Mucosa of rectum (tissue), 2 donors: ENCODE measurements at regions not wholly inside any gene's neighbourhood (a gene's known extent, or its start where the extent isn't known, plus 50 kb on each side); places are given as distances from the start of the nearest gene placed in this dataset.

Source experiments
- H3K27ac ChIP-seq, 2 donors: one replicate each; pipeline ENCODE4 v1.7.0; 2013; ENCODE audit warnings: inconsistent platforms in 2 of 2, low read depth in 2 of 2, low read length in 2 of 2
- H3K27me3 ChIP-seq, 2 donors: one replicate each; pipeline ENCODE4 v1.7.0; 2013; ENCODE audit warnings: low read length in 2 of 2; ENCODE audit not compliant: control insufficient read depth in 2 of 2, insufficient read depth in 2 of 2
- H3K36me3 ChIP-seq, 2 donors: one replicate each; pipeline ENCODE4 v1.7.0; 2013; ENCODE audit warnings: low read length in 2 of 2; ENCODE audit not compliant: control insufficient read depth in 2 of 2, insufficient read depth in 2 of 2
- H3K4me1 ChIP-seq, 2 donors: one replicate each; pipeline ENCODE4 v1.7.0; 2013; ENCODE audit warnings: low read length in 2 of 2, mild to moderate bottlenecking in 1 of 2; ENCODE audit not compliant: control insufficient read depth in 2 of 2, insufficient read depth in 2 of 2
- H3K4me3 ChIP-seq, 2 donors: one replicate each; pipeline ENCODE4 v1.7.0; 2013; ENCODE audit warnings: low read length in 2 of 2
- H3K9ac ChIP-seq, 2 donors: one replicate each; pipeline ENCODE4 v1.7.0; 2013; ENCODE audit warnings: low read length in 2 of 2, low read depth in 1 of 2, mild to moderate bottlenecking in 1 of 2
- H3K9me3 ChIP-seq, 2 donors: one replicate each; pipeline ENCODE4 v1.7.0; 2013; ENCODE audit warnings: low read length in 2 of 2; ENCODE audit not compliant: control insufficient read depth in 2 of 2
- donor health status: healthy.
- donor health status: Normal muscosa, but diverticular disease.

- no peaks in the 10 kb centered on the region for H3K9me3 ChIP-seq
- no peak overlapping the region for H3K4me3 ChIP-seq
- H3K9ac ChIP-seq: no peak overlapping the region
- H3K4me1 ChIP-seq: no peaks in the 10 kb centered on the region
- H3K27ac ChIP-seq: no peak overlapping the region
- H3K36me3 ChIP-seq: no peaks in the 10 kb centered on the region
- H3K27me3 ChIP-seq: no peaks in the 10 kb centered on the region
These were observed 91.7 kb upstream of the SEL1L start for GRCh38 chr14:81625343-81625742.

- Histone ChIP-seq H3K9ac (no peak overlapping the region), H3K27me3 (no peaks in the 10 kb centered on the region), H3K4me3 (no peak overlapping the region), H3K9me3 (no peaks in the 10 kb centered on the region), H3K4me1 (no peaks in the 10 kb centered on the region), H3K36me3 (no peaks in the 10 kb centered on the region), H3K27ac (no peak overlapping the region)
These were observed 98.5 kb upstream of the SEL1L start for GRCh38 chr14:81632157-81632556.

- no peaks in the 10 kb centered on the region for H3K4me1 ChIP-seq
These were observed 99.8 kb upstream of the SEL1L start for GRCh38 chr14:81633496-81633895.

GRCh38 chr14:81637639-81638038 lies 104.0 kb upstream of the SEL1L start:
- no peaks in the 10 kb centered on the region for H3K36me3 ChIP-seq
- H3K4me3 ChIP-seq: no peak overlapping the region
- no peak overlapping the region for H3K27ac ChIP-seq
- no peak overlapping the region for H3K9ac ChIP-seq
- H3K9me3 ChIP-seq: no peaks in the 10 kb centered on the region
- no peaks in the 10 kb centered on the region for H3K4me1 ChIP-seq
- no peaks in the 10 kb centered on the region for H3K27me3 ChIP-seq

More at GRCh38 chr14:81633496-81633895, 99.8 kb upstream of the SEL1L start:
- Histone ChIP-seq H3K36me3 (no peaks in the 10 kb centered on the region), H3K9me3 (no peaks in the 10 kb centered on the region), H3K9ac (no peak overlapping the region), H3K4me3 (no peak overlapping the region), H3K27me3 (no peaks in the 10 kb centered on the region), H3K27ac (no peak overlapping the region)

GRCh38 chr14:81638656-81639280 lies 105.1 kb upstream of the SEL1L start:
- Histone ChIP-seq H3K4me3 (no peak overlapping the region), H3K9me3 (no peaks in the 10 kb centered on the region), H3K27me3 (no peaks in the 10 kb centered on the region), H3K9ac (no peak overlapping the region), H3K4me1 (no peaks in the 10 kb centered on the region), H3K36me3 (no peaks in the 10 kb centered on the region), H3K27ac (no peak overlapping the region)

GRCh38 chr14:81653626-81654025 lies 120.0 kb upstream of the SEL1L start:
- no peaks in the 10 kb centered on the region for H3K36me3 ChIP-seq
- H3K4me3 ChIP-seq: no peak overlapping the region
- H3K27me3 ChIP-seq: no peaks in the 10 kb centered on the region
- no peak overlapping the region for H3K27ac ChIP-seq
- H3K9me3 ChIP-seq: no peaks in the 10 kb centered on the region
- H3K4me1 ChIP-seq: no peaks in the 10 kb centered on the region
- no peak overlapping the region for H3K9ac ChIP-seq

- H3K27me3 ChIP-seq: no peaks in the 10 kb centered on the region
- no peak overlapping the region for H3K27ac ChIP-seq
- H3K4me1 ChIP-seq: no peaks in the 10 kb centered on the region
- H3K9me3 ChIP-seq: no peaks in the 10 kb centered on the region
- no peak overlapping the region for H3K4me3 ChIP-seq
- H3K9ac ChIP-seq: no peak overlapping the region
- no peaks in the 10 kb centered on the region for H3K36me3 ChIP-seq
These were observed 122.0 kb upstream of the SEL1L start for GRCh38 chr14:81655423-81656314.

GRCh38 chr14:81656811-81657210 lies 123.2 kb upstream of the SEL1L start:
- H3K27ac ChIP-seq: no peak overlapping the region
- no peak overlapping the region for H3K9ac ChIP-seq
- H3K9me3 ChIP-seq: no peaks in the 10 kb centered on the region
- no peak overlapping the region for H3K4me3 ChIP-seq
- no peaks in the 10 kb centered on the region for H3K4me1 ChIP-seq
- no peaks in the 10 kb centered on the region for H3K27me3 ChIP-seq
- no peaks in the 10 kb centered on the region for H3K36me3 ChIP-seq

GRCh38 chr14:81662066-81662465 lies 128.4 kb upstream of the SEL1L start:
- H3K27ac ChIP-seq: no peak overlapping the region
- H3K36me3 ChIP-seq: no peaks in the 10 kb centered on the region

GRCh38 chr14:81662570-81663197 lies 129.0 kb upstream of the SEL1L start:
- H3K36me3 ChIP-seq: no peaks in the 10 kb centered on the region
- no peak overlapping the region for H3K9ac ChIP-seq
- no peaks in the 10 kb centered on the region for H3K4me1 ChIP-seq
- no peaks in the 10 kb centered on the region for H3K9me3 ChIP-seq
- no peak overlapping the region for H3K4me3 ChIP-seq
- no peak overlapping the region for H3K27ac ChIP-seq
- no peaks in the 10 kb centered on the region for H3K27me3 ChIP-seq

More at GRCh38 chr14:81662066-81662465, 128.4 kb upstream of the SEL1L start:
- Histone ChIP-seq H3K4me3 (no peak overlapping the region), H3K9me3 (no peaks in the 10 kb centered on the region), H3K4me1 (no peaks in the 10 kb centered on the region), H3K9ac (no peak overlapping the region), H3K27me3 (no peaks in the 10 kb centered on the region)
